ENCODE measurements at regions not wholly inside any gene's neighbourhood (a gene's known extent, or its start where the extent isn't known, plus 50 kb on each side); places are given as distances from the start of the nearest gene placed in this dataset.

DNA sequence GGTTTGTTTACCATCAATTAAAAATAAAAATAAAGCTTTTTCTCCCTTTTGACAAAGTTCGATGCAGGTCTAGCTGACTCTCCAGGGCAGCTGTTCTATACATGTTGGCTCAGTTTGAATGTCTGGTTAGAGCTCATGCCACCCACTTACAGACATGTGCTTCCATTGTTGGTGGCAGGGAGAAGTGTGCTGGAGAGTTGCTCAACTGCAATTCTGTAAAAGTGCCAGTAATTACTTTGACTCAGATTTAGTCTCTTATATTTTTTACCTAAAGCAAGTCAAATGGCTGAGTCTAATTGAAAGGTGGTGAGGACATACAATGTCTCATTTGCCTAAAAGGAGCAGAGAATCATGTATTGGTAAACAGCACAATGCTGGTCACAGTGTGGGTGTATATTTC lies 609.1 kb upstream of the SYT4 start:
- TF ChIP-seq POLR2A (IDR thresholded peaks at IDR 0.05) (no peak), POLR2AphosphoS5 (IDR thresholded peaks at IDR 0.05) (no peak), EP300 (IDR thresholded peaks at IDR 0.05; ENCODE audit: low read depth) (no peak)
- TF ChIP-seq, protein P1, sequence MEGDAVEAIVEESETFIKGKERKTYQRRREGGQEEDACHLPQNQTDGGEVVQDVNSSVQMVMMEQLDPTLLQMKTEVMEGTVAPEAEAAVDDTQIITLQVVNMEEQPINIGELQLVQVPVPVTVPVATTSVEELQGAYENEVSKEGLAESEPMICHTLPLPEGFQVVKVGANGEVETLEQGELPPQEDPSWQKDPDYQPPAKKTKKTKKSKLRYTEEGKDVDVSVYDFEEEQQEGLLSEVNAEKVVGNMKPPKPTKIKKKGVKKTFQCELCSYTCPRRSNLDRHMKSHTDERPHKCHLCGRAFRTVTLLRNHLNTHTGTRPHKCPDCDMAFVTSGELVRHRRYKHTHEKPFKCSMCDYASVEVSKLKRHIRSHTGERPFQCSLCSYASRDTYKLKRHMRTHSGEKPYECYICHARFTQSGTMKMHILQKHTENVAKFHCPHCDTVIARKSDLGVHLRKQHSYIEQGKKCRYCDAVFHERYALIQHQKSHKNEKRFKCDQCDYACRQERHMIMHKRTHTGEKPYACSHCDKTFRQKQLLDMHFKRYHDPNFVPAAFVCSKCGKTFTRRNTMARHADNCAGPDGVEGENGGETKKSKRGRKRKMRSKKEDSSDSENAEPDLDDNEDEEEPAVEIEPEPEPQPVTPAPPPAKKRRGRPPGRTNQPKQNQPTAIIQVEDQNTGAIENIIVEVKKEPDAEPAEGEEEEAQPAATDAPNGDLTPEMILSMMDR (IDR thresholded peaks at IDR 0.05) = no peak

Measured in transverse colon (tissue), 4 donors.